HG03520 (cell line): ENCODE measurements at regions not wholly inside any gene's neighbourhood (a gene's known extent, or its start where the extent isn't known, plus 50 kb on each side); places are given as distances from the start of the nearest gene placed in this dataset.

Experiments
- ATAC-seq: cut with Tn5 transposase; IDR thresholded peaks from one replicate; pipeline ENCODE4 v1.9.1; 2021; ENCODE audit warnings: mild to moderate bottlenecking, moderate library complexity; ENCODE audit not compliant: unreplicated experiment

- ATAC-seq, result no peak
Measured at GRCh38 chr3:22451501-22451900, 700.5 kb upstream of the ZNF385D start.

GRCh38 chr3:22453906-22454535, 703.0 kb upstream of the ZNF385D start:
- ATAC-seq, result no peak

GRCh38 chr3:22469995-22470394, 719.0 kb upstream of the ZNF385D start:
- no peak for ATAC-seq

GRCh38 chr3:22471557-22471956, 720.5 kb upstream of the ZNF385D start:
- no peak for ATAC-seq

- no peak for ATAC-seq
Measured at GRCh38 chr3:22474706-22475445, 723.9 kb upstream of the ZNF385D start.

GRCh38 chr3:22475665-22476240, 724.7 kb upstream of the ZNF385D start:
- no peak for ATAC-seq

GRCh38 chr3:22476976-22477375, 726.0 kb upstream of the ZNF385D start:
- no peak for ATAC-seq

- no peak for ATAC-seq
Measured at GRCh38 chr3:22485954-22486353, 717.2 kb upstream of the UBE2E2 start.

- ATAC-seq, result no peak
Measured at GRCh38 chr3:22490747-22491146, 712.4 kb upstream of the UBE2E2 start.

- no peak for ATAC-seq
Measured at GRCh38 chr3:22491344-22491743, 711.8 kb upstream of the UBE2E2 start.

- no peak for ATAC-seq
Measured at GRCh38 chr3:22492342-22492741, 710.8 kb upstream of the UBE2E2 start.

- no peak for ATAC-seq
Measured at GRCh38 chr3:22495241-22495640, 707.9 kb upstream of the UBE2E2 start.

- ATAC-seq, result no peak
Measured at GRCh38 chr3:22495791-22496190, 707.3 kb upstream of the UBE2E2 start.

GRCh38 chr3:22496641-22497040, 706.5 kb upstream of the UBE2E2 start:
- no peak for ATAC-seq

- no peak for ATAC-seq
Measured at GRCh38 chr3:22506871-22507270, 696.3 kb upstream of the UBE2E2 start.

- no peak for ATAC-seq
Measured at GRCh38 chr3:22507709-22508108, 695.4 kb upstream of the UBE2E2 start.

- no peak for ATAC-seq
Measured at GRCh38 chr3:22523925-22524324, 679.2 kb upstream of the UBE2E2 start.

GRCh38 chr3:22526266-22526837, 676.8 kb upstream of the UBE2E2 start:
- ATAC-seq, result no peak

GRCh38 chr3:22536541-22536940, 666.6 kb upstream of the UBE2E2 start:
- no peak for ATAC-seq

- ATAC-seq, result no peak
Measured at GRCh38 chr3:22537560-22537959, 665.6 kb upstream of the UBE2E2 start.

- ATAC-seq, result no peak
Measured at GRCh38 chr3:22542311-22542710, 660.8 kb upstream of the UBE2E2 start.
